Loucy (cell line): ENCODE measurements at regions not wholly inside any gene's neighbourhood (a gene's known extent, or its start where the extent isn't known, plus 50 kb on each side); places are given as distances from the start of the nearest gene placed in this dataset.

Experiments used
- H2AFZ ChIP-seq: fragments of 200-600 bp; sonication (generic); 2 replicates; pipeline ENCODE4 v1.6.0; 2016; ENCODE audit warnings: antibody characterized with exemption, mild to moderate bottlenecking, low read length, moderate library complexity
- H3F3A ChIP-seq: fragments of 200-600 bp; 2 replicates; pipeline ENCODE4 v1.6.0; 2016; ENCODE audit warnings: antibody characterized with exemption, low read depth, mild to moderate bottlenecking
- H3K27me3 ChIP-seq: fragments of 200-600 bp; sonication (generic); 2 replicates; pipeline ENCODE4 v1.6.1; 2014; ENCODE audit warnings: low read length, mild to moderate bottlenecking; ENCODE audit not compliant: insufficient read depth, poor library complexity, severe bottlenecking
- H3K36me3 ChIP-seq: fragments of 200-600 bp; sonication (generic); 2 replicates; pipeline ENCODE4 v1.6.1; 2016; ENCODE audit warnings: low read length; ENCODE audit not compliant: insufficient read depth
- H3K4me1 ChIP-seq: fragments of 200-600 bp; sonication (generic); 2 replicates; pipeline ENCODE4 v1.5.1; 2014; ENCODE audit warnings: low read length, mild to moderate bottlenecking; ENCODE audit not compliant: insufficient read depth, poor library complexity, severe bottlenecking
- H3K4me2 ChIP-seq: fragments of 200-600 bp; sonication (generic); 2 replicates; pipeline ENCODE4 v1.6.0; 2014; ENCODE audit warnings: antibody characterized with exemption, low read length, low read depth, mild to moderate bottlenecking; ENCODE audit not compliant: poor library complexity, severe bottlenecking
- H3K4me3 ChIP-seq: fragments of 200-600 bp; sonication (generic); 2 replicates; pipeline ENCODE4 v1.5.1; 2014; ENCODE audit warnings: low read length, mild to moderate bottlenecking, mixed read lengths; ENCODE audit not compliant: poor library complexity, severe bottlenecking
- H3K79me2 ChIP-seq: fragments of 200-600 bp; sonication (generic); 2 replicates; pipeline ENCODE4 v1.6.1; 2014; ENCODE audit warnings: low read length; ENCODE audit not compliant: insufficient read depth
- H3K9ac ChIP-seq: fragments of 200-600 bp; sonication (generic); 2 replicates; pipeline ENCODE4 v1.6.0; 2014; ENCODE audit warnings: mild to moderate bottlenecking, low read depth, low read length, moderate library complexity; ENCODE audit not compliant: poor library complexity, severe bottlenecking
- H3K9me2 ChIP-seq: fragments of 200-600 bp; sonication (generic); replicated peaks from 2 replicates; pipeline ENCODE4 v1.6.1; 2016; ENCODE audit warnings: low read depth, low read length, mixed read lengths
- H3K9me3 ChIP-seq: fragments of 200-600 bp; sonication (generic); 2 replicates; pipeline ENCODE4 v1.6.1; 2014; ENCODE audit warnings: mild to moderate bottlenecking, antibody characterized with exemption, low read length, low read depth; ENCODE audit not compliant: insufficient read depth
- H4K20me1 ChIP-seq: fragments of 200-600 bp; sonication (generic); 2 replicates; pipeline ENCODE4 v1.6.0; 2014; ENCODE audit warnings: antibody characterized with exemption, low read length, mild to moderate bottlenecking; ENCODE audit not compliant: insufficient read depth, poor library complexity, severe bottlenecking
- CTCF ChIP-seq: fragments of 200-600 bp; sonication (generic); conservative IDR thresholded peaks from 2 replicates; pipeline ENCODE4 v1.5.1; 2014; ENCODE audit warnings: mild to moderate bottlenecking, antibody characterized with exemption, low read length
- EZH2phosphoT487 ChIP-seq: fragments of 200-600 bp; IDR thresholded peaks from 2 replicates; pipeline ENCODE4 v1.6.1; 2018; ENCODE audit warnings: antibody characterized with exemption, mild to moderate bottlenecking, moderate library complexity, borderline replicate concordance

GRCh38 chr15:53331328-53332190, 427.9 kb downstream of the WDR72 start:
- no peak for TF ChIP-seq EZH2phosphoT487
- TF ChIP-seq CTCF: no peak

DNA sequence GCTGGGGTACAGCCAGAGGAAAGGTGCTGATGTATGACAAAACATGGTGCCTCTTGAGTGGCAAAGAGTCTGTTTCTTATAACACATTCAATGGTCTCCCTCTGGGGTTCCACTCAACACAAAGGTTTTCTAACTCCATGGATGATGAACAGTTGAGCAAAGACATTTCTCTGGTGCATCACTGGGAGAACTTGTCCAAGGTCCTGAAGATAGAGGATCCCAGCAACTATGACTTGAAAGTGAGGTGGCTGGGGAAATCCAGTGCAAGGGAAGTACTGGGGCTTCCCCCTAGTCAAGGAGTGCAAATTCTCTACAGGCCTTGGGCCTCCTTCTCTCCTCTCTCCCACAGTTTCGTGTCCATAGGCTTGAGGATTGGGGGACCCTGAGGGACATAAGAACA, 431.1 kb downstream of the WDR72 start:
- TF ChIP-seq EZH2phosphoT487: no peak
- no peak for TF ChIP-seq CTCF
- Histone ChIP-seq H3K79me2 (no peaks in the 10 kb centered on the region), H2AFZ (no peak overlapping the region), H4K20me1 (no peaks in the 10 kb centered on the region), H3K4me1 (no peaks in the 10 kb centered on the region), H3K27me3 (no peaks in the 10 kb centered on the region), H3K36me3 (no peaks in the 10 kb centered on the region), H3K4me3 (no peak overlapping the region), H3K9me3 (no peaks in the 10 kb centered on the region), H3F3A (no peaks in the 10 kb centered on the region), H3K4me2 (no peak overlapping the region), H3K9ac (no peak overlapping the region), H3K9me2 (no peaks in the 10 kb centered on the region)

More at GRCh38 chr15:53331328-53332190, 427.9 kb downstream of the WDR72 start:
- Histone ChIP-seq H3K36me3 (no peaks in the 10 kb centered on the region), H3K4me2 (no peak overlapping the region), H3F3A (no peaks in the 10 kb centered on the region), H3K4me3 (no peak overlapping the region), H3K9me3 (no peaks in the 10 kb centered on the region), H3K9me2 (no peaks in the 10 kb centered on the region), H3K27me3 (no peaks in the 10 kb centered on the region), H3K9ac (no peak overlapping the region), H2AFZ (no peak overlapping the region), H4K20me1 (no peaks in the 10 kb centered on the region), H3K4me1 (no peaks in the 10 kb centered on the region), H3K79me2 (no peaks in the 10 kb centered on the region)

DNA sequence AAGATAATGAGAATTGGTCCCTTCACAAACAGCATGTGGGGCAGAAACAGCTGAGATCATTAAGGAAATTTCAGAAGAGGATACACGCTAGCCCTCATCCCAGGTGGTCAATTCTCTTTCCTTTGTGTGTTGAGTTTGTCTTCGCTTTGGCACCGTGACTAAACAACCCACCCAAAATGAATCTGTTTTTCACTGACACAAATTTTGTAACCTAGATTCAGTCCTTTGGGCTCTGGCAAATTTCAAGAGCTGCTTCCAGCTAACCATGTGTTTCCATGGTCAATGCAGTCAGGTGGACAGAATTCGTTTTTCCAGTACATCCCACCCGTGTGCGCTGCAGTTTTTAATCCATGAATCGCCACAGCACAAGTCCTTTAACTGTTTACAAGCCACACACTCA, 435.4 kb downstream of the WDR72 start:
- Histone ChIP-seq H3F3A (no peaks in the 10 kb centered on the region), H3K9ac (no peak overlapping the region), H3K4me1 (no peaks in the 10 kb centered on the region), H3K27me3 (no peaks in the 10 kb centered on the region), H3K4me3 (no peak overlapping the region), H2AFZ (no peak overlapping the region), H3K4me2 (no peak overlapping the region), H3K36me3 (no peaks in the 10 kb centered on the region), H3K79me2 (no peaks in the 10 kb centered on the region), H3K9me2 (no peaks in the 10 kb centered on the region), H4K20me1 (no peaks in the 10 kb centered on the region), H3K9me3 (no peaks in the 10 kb centered on the region)
- TF ChIP-seq CTCF (no peak), EZH2phosphoT487 (no peak)
